Neural progenitor cell (in vitro differentiated cells): ENCODE measurements at regions not wholly inside any gene's neighbourhood (a gene's known extent, or its start where the extent isn't known, plus 50 kb on each side); places are given as distances from the start of the nearest gene placed in this dataset.

ENCODE experiments used
- CTCF ChIP-seq: fragments of 200-600 bp; sonication (generic); IDR thresholded peaks from 2 replicates; pipeline ENCODE4 v1.5.1; 2017; ENCODE audit warnings: antibody characterized with exemption, mild to moderate bottlenecking
- EZH2 ChIP-seq: fragments of 200-600 bp; sonication (generic); IDR thresholded peaks from 2 replicates; pipeline ENCODE4 v1.6.1; 2017; ENCODE audit warnings: antibody characterized with exemption, mild to moderate bottlenecking, moderate library complexity
- EZH2phosphoT487 ChIP-seq: fragments of 200-600 bp; sonication (generic); IDR thresholded peaks from 2 replicates; pipeline ENCODE4 v1.6.1; 2017; ENCODE audit warnings: antibody characterized with exemption

- no peak for TF ChIP-seq CTCF
- no peak for TF ChIP-seq EZH2phosphoT487
- no peak for TF ChIP-seq EZH2
Measured at GRCh38 chr17:71171270-71171669, 949.5 kb upstream of the SOX9 start.
